Muscle of back (tissue), 3 donors: ENCODE measurements at regions not wholly inside any gene's neighbourhood (a gene's known extent, or its start where the extent isn't known, plus 50 kb on each side); places are given as distances from the start of the nearest gene placed in this dataset.
"Not testable (repeated sequence)": the region's sequence is repeated elsewhere in the genome, so short reads cannot be mapped to it uniquely, and the experiment has no call there.

Source experiments
- DNase-seq, 3 donors: peaks; one replicate each; pipeline versions ENCODE4 v3.0.0 to v3.0.0-alpha.2; 2013

- DNase-seq, result no peak
These were observed 193.8 kb downstream of the CNTN3 start for GRCh38 chr3:74420538-74421124.

GRCh38 chr3:74415731-74416130 is 198.7 kb downstream of the CNTN3 start:
- DNase-seq, result no peak

DNA sequence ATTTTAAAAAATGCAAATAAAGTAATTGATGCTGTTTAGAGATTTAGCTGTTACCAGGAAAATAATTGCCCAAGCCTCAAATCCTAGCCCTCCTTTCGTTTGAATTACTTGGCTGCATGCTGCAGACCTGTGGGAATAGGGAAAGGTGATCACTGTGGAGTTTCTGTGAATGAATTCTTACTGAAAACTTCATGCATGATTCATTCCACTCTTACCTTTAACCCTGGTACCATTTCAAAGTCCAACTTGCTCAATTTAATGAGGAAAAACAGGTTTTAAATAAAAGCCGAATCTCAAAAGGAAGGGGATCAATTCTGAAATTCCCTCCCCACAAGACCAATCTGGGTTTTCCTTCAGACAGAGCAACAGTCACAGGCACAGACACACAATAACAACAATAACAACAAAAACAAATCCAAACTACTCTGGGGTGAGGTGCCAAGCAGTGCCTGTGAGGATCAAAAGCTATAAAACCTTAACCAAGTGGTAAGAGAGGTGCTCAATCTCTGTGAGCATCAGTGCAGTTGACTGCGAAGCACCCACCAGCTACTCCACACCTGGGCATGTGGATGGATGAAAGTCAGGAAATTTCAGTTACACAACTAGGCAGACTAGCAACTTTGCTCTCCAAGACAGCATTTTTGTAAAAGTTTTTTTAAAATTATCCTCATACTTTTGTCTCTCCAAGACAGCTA is 200.8 kb downstream of the CNTN3 start:
- no peak for DNase-seq

DNA sequence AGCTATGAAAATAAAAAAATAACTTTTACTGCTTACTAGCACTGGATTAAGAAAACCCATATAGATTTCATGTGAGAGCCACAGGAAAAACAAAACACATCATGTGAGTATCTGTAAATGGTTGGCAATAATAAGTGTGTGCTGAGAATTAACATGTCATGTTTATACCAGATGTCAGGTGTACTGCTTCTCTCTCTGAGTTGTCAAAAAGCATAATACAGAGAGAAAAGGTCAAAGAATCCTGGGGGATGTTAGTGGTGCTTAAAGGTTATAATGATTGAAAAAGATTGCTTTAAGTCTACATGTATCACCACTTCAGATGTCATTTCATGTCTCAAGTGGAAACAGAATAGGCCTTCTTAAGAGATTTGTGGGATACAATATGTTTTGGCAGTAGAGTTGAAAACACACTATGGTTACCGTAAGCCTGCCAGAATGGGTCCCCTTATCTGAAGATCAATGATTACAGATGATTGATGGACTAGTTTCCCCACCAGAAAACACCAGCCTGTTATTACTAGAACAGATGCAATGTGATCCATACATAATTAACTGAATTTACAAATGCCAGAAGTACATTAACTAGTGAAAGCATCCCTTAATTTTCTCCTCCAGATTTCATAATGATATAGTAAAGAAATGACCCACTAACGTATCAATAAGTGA is 204.1 kb downstream of the CNTN3 start:
- no peak for DNase-seq

GRCh38 chr3:74409066-74409465 is 205.4 kb downstream of the CNTN3 start:
- no peak for DNase-seq

DNA sequence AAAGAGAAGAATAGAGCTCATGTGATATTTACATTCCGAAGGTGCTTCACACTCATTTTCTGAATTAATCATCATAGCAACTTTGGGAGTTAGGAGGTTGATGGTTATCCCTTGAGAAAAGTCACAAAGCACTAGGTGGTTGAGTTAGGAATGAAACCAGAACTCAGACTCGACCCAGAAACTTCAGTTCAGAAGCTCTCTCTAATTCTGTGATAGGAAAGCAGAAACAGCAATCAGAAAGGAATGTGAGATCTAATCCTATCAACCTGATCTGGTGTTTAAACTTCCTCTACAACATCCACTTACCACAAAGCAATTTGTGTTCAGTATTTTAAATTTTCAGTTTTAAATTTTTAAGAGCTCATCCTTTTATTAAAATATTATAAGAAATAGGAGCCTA is 211.2 kb downstream of the CNTN3 start:
- no peak for DNase-seq

- DNase-seq, result no peak
These were observed 211.6 kb downstream of the CNTN3 start for GRCh38 chr3:74402821-74403220.

DNA sequence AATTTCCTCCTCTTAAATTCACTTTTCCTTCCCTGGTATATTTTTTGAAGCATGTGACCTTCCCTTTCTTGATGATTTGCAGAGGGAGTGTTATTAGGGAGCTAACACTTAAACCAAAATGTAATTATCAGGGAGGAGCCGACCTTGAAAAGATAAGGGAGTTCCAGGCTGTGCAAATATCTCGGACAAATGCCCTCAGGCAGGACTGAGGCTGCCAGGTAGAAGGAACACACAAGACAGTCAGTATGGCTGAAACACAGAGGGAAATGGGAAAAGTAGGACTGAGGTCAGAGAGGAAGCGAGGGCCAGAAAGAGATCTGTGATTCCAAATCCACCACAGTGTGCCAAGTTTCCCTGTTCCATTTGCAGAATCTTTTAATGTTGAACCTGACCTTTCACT is 221.0 kb downstream of the CNTN3 start:
- no peak for DNase-seq

DNA sequence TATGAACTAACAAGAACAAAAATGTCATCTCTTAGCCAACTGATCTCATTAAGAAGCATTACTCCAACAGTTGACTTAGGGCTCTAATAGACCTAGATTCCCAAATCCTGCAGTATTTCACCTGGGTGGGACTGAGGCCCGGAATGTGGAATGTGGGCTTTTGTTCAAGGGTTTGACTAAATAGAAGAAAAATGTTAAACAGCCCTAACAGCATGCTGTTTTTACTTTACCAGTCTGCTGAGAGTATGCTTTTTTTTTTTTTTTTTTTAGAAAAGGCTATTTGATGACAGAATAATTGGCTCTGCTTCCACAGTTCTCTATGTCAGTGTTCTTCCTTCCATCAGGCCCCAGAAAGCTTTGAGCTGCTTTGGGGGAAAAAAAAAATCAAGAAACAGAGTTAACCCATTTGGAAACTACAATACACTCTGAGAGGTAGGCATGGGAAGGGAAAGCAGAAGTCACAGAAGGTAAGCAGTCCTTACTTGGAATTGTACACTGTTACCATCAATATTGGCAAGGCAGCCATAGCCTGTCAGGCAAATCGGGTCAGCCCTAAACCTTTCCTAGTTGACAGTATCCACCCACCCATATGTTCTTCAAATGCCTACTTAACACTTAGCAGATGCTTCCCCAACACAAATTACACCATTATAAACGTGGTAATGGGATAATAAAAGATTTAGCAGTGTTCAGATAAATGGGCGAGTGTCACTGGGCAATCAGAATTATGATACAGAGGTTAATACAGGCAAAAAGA is 224.2 kb downstream of the CNTN3 start:
- peak; percentile 35 to 70 (median 51) for DNase-seq

DNA sequence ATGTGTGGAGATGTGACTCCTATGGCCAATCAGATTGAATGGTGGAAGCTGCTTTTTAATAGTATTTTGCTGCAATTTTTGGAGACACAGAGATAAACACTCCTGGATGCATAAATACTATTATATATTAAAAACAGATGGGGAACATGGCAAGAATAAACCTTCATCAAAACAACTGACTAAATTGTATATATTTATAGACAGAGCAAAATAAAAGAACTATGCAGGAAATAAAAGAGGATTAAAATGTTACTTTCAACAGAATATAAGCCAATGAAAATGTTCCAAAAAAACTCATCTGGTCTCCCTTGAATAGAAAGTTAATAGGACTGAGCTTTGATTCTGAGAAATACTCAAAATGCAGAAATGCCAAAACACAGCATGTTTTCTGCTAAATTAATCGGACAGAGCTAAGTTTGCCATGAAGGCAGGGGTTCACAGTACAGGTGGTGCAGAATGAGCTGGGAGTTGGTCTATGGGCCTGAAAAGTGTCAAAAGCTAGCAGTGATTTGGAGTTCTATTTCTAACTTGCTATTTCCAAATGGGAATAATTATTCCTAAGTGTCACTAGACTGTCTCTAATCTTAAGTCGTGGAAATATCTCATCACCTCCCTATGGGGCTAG is 227.2 kb downstream of the CNTN3 start:
- peak in 2 of 3 donors; percentile 27 to 52 for DNase-seq

GRCh38 chr3:74384159-74384558 is 230.3 kb downstream of the CNTN3 start:
- no peak for DNase-seq

GRCh38 chr3:74377669-74378068 is 236.8 kb downstream of the CNTN3 start:
- no peak for DNase-seq

- DNase-seq, result not testable (repeated sequence)
These were observed 238.1 kb downstream of the CNTN3 start for GRCh38 chr3:74376323-74376722.

GRCh38 chr3:74375653-74376052 is 238.8 kb downstream of the CNTN3 start:
- no peak for DNase-seq

DNA sequence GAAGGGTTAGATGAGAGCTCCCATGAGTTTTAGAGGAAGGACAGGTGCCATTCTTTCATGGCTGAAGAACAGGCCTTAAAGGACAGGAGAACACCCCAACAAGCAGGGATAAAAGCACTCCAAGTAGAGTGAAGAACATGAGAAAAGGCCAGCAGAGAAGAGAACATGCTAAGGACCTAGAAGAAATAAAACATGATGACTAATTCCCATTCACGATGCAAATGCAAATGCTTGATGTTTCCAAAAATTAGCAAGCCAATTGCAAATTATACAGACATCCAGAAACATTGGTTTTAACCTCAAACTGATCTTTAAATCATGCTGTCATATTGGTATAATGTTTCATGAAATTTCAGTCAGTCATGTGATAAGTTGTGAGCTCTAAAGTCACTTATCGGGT is 241.7 kb downstream of the CNTN3 start:
- no peak for DNase-seq

DNA sequence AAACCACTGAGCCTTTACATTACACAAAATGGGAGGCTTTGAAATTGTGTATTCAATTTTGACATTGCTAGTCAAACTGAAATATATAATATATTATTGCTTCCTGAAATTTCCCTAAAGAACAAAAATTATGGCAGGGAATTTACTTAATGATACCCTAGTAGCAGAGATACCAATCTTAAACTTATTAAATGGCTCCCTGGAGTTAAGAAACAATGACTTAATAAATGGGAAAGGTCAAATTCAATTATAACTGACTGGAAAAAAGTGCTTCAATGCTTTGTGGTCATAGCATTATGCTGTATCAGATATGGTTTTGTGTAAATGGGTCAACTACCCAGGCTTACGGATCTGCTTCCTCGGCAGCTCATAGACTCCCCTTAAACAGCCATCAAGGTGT is 244.1 kb downstream of the CNTN3 start:
- no peak for DNase-seq

- peak in 2 of 3 donors; percentile 20 to 30 for DNase-seq
These were observed 248.1 kb downstream of the CNTN3 start for GRCh38 chr3:74366331-74366730.

DNA sequence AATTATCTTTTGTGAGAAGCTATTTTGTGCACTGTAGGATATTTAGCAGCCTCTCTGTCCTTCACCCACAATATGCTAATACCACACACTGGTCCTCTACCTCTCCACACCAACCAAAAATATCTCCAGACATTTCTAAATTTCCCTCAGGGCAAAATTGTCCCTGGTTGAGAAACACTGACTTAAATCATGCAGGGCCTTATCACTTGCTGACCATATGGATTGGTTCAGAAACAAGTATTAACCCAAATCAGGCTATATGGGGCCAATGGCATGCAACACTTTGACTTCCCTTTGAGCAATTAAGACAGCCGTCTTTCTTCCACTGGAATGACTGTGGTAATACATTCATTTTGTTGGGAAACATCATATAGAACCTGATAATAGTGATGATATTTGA is 251.1 kb downstream of the CNTN3 start:
- DNase-seq, result no peak

- DNase-seq, result no peak
These were observed 254.1 kb downstream of the CNTN3 start for GRCh38 chr3:74360406-74360805.

GRCh38 chr3:74357881-74358280 is 256.6 kb downstream of the CNTN3 start:
- peak in 2 of 3 donors; percentile 19 to 73 for DNase-seq

- DNase-seq, result no peak
These were observed 261.4 kb downstream of the CNTN3 start for GRCh38 chr3:74353039-74353438.

DNA sequence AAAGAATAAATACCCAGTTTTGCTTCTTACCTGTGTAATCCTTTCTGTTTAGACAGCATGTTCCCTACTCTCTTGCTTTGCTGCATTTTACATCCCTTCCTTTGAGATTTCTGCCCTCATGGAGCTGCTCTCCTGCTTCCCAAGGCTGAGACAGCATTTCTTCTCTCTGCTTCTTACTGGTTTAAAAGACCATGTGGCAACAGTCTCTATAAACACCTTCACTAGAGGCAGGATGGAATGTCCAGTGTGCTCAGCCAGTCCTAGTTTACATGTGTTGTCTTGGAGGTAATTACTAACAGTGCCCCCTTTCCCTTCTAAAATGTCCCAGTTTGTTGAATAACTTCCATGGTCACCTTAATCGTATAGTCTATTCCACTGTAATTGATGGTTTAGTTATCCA is 262.3 kb downstream of the CNTN3 start:
- no peak for DNase-seq
